ENCODE measurements at regions not wholly inside any gene's neighbourhood (a gene's known extent, or its start where the extent isn't known, plus 50 kb on each side); places are given as distances from the start of the nearest gene placed in this dataset.
"Not testable (repeated sequence)": the region's sequence is repeated elsewhere in the genome, so short reads cannot be mapped to it uniquely, and the experiment has no call there.

GRCh38 chr4:96356591-96357370, 516.9 kb downstream of the PDHA2 start:
- no peak for DNase-seq (ENCODE audit: low spot score)
- in situ Hi-C loops (cut with HindIII; ENCODE audit: low sequenced_read_pairs), result no loop called here

GRCh38 chr4:96366632-96367031, 526.7 kb downstream of the PDHA2 start:
- no peak for DNase-seq (ENCODE audit: low spot score)
- in situ Hi-C loops (cut with HindIII; ENCODE audit: low sequenced_read_pairs), result no loop called here

- in situ Hi-C loops (cut with HindIII; ENCODE audit: low sequenced_read_pairs), result no loop called here
- no peak for DNase-seq (ENCODE audit: low spot score)
Measured at GRCh38 chr4:96375367-96375766, 535.5 kb downstream of the PDHA2 start.

- no peak for DNase-seq (ENCODE audit: low spot score)
Measured at GRCh38 chr4:96379524-96379923, 539.6 kb downstream of the PDHA2 start.

GRCh38 chr4:96380106-96380505, 540.2 kb downstream of the PDHA2 start:
- no peak for DNase-seq (ENCODE audit: low spot score)
- in situ Hi-C loops (cut with HindIII; ENCODE audit: low sequenced_read_pairs), result no loop called here

More at GRCh38 chr4:96379524-96379923, 539.6 kb downstream of the PDHA2 start:
- in situ Hi-C loops (cut with HindIII; ENCODE audit: low sequenced_read_pairs), result no loop called here

GRCh38 chr4:96383349-96383748, 543.5 kb downstream of the PDHA2 start:
- in situ Hi-C loops (cut with HindIII; ENCODE audit: low sequenced_read_pairs), result no loop called here
- DNase-seq (ENCODE audit: low spot score), result no peak

GRCh38 chr4:96389770-96390169, 549.9 kb downstream of the PDHA2 start:
- DNase-seq (ENCODE audit: low spot score), result no peak

GRCh38 chr4:96390404-96390803, 550.5 kb downstream of the PDHA2 start:
- in situ Hi-C loops (cut with HindIII; ENCODE audit: low sequenced_read_pairs), result no loop called here
- DNase-seq (ENCODE audit: low spot score), result no peak

More at GRCh38 chr4:96389770-96390169, 549.9 kb downstream of the PDHA2 start:
- in situ Hi-C loops (cut with HindIII; ENCODE audit: low sequenced_read_pairs), result no loop called here

- in situ Hi-C loops (cut with HindIII; ENCODE audit: low sequenced_read_pairs), result no loop called here
- DNase-seq (ENCODE audit: low spot score), result no peak
Measured at GRCh38 chr4:96395747-96396146, 555.9 kb downstream of the PDHA2 start.

GRCh38 chr4:96406742-96407141, 566.8 kb downstream of the PDHA2 start:
- no peak for DNase-seq (ENCODE audit: low spot score)
- in situ Hi-C loops (cut with HindIII; ENCODE audit: low sequenced_read_pairs), result no loop called here

- in situ Hi-C loops (cut with HindIII; ENCODE audit: low sequenced_read_pairs), result no loop called here
- DNase-seq (ENCODE audit: low spot score), result no peak
Measured at GRCh38 chr4:96407225-96407624, 567.3 kb downstream of the PDHA2 start.

GRCh38 chr4:96407738-96408463, 568.0 kb downstream of the PDHA2 start:
- DNase-seq (ENCODE audit: low spot score), result peak; percentile 22
- in situ Hi-C loops (cut with HindIII; ENCODE audit: low sequenced_read_pairs), result no loop called here

- DNase-seq (ENCODE audit: low spot score); in situ Hi-C loops (cut with HindIII; ENCODE audit: low sequenced_read_pairs): not testable (repeated sequence)
Measured at GRCh38 chr4:96414853-96415252, 575.0 kb downstream of the PDHA2 start.

- no peak for DNase-seq (ENCODE audit: low spot score)
- in situ Hi-C loops (cut with HindIII; ENCODE audit: low sequenced_read_pairs), result no loop called here
Measured at GRCh38 chr4:96429657-96430056, 589.8 kb downstream of the PDHA2 start.

GRCh38 chr4:96431094-96431493, 591.2 kb downstream of the PDHA2 start:
- in situ Hi-C loops (cut with HindIII; ENCODE audit: low sequenced_read_pairs), result no loop called here
- no peak for DNase-seq (ENCODE audit: low spot score)

- DNase-seq (ENCODE audit: low spot score), result no peak
- in situ Hi-C loops (cut with HindIII; ENCODE audit: low sequenced_read_pairs), result no loop called here
Measured at GRCh38 chr4:96448315-96448872, 608.5 kb downstream of the PDHA2 start.

GRCh38 chr4:96455045-96455720, 615.3 kb downstream of the PDHA2 start:
- DNase-seq (ENCODE audit: low spot score), result no peak
- in situ Hi-C loops (cut with HindIII; ENCODE audit: low sequenced_read_pairs), result no loop called here

GRCh38 chr4:96458031-96458430, 618.1 kb downstream of the PDHA2 start:
- DNase-seq (ENCODE audit: low spot score); in situ Hi-C loops (cut with HindIII; ENCODE audit: low sequenced_read_pairs): not testable (repeated sequence)

- DNase-seq (ENCODE audit: low spot score), result no peak
- in situ Hi-C loops (cut with HindIII; ENCODE audit: low sequenced_read_pairs), result no loop called here
Measured at GRCh38 chr4:96459105-96459504, 619.2 kb downstream of the PDHA2 start.

- in situ Hi-C loops (cut with HindIII; ENCODE audit: low sequenced_read_pairs), result no loop called here
Measured at GRCh38 chr4:96465834-96466233, 625.9 kb downstream of the PDHA2 start.

More at GRCh38 chr4:96465834-96466233, 625.9 kb downstream of the PDHA2 start:
- DNase-seq (ENCODE audit: low spot score), result no peak
